ENCODE measurements at regions not wholly inside any gene's neighbourhood (a gene's known extent, or its start where the extent isn't known, plus 50 kb on each side); places are given as distances from the start of the nearest gene placed in this dataset.

DNA sequence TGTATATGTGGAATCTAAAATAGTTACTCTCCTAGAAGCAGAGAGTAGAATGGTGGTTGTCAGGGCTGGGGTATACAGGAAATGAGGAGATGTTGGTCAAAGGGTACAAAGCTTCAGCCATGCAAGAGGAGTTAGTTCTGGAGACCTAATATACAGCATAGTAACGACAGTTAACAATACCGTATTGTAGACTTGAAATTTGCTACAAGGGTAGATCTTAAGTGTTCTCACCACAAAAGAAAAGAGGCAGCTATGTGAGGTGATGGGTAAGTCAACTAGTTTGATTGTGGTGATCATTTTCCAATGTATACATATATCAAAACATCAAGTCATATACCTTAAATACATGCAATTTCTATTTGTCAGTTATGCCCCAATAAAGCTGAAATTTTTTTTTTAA lies 98.2 kb upstream of the CYP1B1 start:
- DNase-seq (ENCODE audit: low spot score) (no peak), ATAC-seq (no peak)

DNA sequence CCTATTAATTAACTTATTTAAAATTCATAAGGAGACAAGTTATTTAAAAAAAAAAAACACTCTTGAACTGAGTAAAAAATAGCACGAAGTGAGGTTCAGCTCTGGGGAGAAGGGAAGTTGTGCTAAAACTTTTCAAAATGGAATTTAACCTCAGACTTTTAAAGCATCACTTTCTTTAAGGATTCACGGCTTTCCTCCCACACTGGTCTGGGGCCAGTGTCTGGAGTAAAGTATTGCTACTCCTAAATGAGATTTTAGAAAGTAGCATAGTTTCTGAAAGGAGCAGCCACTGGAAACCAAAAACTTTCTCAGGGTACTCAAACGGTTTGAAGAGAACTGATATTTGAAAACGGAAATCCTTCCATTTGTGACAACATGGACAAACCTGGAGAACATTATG lies 97.7 kb upstream of the CYP1B1 start:
- ATAC-seq: no peak
- DNase-seq (ENCODE audit: low spot score): no peak

DNA sequence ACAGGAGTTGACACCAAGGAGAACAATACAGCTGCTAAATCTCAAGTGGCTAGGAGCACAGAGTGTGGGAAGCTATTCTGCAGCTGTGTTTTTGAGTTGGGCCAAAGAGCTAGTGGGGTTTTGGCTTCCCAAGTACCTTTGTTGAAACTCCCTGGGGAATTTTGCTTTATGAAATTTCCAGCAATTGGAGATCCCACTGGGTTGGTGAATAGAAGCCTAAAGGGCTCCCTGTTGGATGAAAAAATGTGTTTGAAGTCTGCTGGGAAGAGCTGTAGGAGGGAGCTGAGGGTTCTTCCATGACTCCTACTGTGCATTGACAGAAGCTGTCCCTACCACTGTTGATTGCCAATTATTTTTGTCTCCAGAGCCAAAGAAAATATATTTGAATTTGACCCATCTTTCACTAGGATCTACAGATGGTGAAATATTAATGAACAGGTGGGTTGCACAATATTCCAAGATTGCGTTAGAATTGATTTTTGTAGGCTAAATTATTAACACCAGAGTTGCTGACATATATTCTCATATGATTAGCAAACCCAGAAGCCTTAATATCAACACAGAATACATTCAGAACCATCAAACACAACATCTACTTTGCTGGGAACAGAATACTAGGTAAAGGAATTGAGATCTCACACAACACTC lies 95.4 kb upstream of the CYP1B1 start:
- DNase-seq (ENCODE audit: low spot score) (no peak), ATAC-seq (peak; percentile 78)

DNA sequence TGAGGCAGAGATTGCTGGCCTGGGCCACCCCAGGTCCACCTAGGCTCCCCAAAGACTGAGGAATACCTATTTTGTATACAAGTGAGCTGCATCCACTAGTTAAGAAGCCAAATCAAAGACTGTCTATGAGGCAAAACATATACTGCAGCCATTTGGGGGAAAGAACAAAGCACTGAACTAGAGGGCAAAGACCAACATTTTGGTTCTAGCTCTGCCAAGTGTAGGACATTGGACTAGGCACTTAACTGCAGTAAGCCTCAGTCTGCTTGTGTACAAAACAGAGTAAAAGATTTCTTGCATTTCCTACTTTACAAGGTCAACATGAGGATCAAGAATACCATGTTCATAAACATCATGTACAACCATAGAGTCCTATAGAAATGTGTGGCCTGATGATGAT lies 94.8 kb upstream of the CYP1B1 start:
- DNase-seq (ENCODE audit: low spot score) (no peak), ATAC-seq (peak; percentile 81)

DNA sequence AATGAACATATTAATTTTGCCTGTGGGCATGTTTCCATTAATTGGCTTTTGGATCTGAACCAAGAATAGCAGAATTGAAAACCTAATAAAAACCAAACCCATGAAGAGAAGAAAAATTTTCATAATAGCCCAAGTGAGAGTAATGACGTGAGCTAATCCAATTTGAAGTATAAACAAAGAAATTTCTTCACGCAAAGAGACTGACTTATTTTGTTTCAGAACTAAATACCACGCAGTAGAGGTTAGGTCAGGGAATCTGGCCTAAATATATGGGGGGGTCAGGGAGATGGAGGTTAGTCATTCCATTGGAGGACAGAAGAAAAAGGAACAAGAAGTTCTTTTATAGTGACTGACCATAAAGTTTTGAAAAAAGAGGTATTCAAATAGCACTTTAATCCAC lies 94.1 kb upstream of the CYP1B1 start:
- DNase-seq (ENCODE audit: low spot score) (no peak), ATAC-seq (no peak)

DNA sequence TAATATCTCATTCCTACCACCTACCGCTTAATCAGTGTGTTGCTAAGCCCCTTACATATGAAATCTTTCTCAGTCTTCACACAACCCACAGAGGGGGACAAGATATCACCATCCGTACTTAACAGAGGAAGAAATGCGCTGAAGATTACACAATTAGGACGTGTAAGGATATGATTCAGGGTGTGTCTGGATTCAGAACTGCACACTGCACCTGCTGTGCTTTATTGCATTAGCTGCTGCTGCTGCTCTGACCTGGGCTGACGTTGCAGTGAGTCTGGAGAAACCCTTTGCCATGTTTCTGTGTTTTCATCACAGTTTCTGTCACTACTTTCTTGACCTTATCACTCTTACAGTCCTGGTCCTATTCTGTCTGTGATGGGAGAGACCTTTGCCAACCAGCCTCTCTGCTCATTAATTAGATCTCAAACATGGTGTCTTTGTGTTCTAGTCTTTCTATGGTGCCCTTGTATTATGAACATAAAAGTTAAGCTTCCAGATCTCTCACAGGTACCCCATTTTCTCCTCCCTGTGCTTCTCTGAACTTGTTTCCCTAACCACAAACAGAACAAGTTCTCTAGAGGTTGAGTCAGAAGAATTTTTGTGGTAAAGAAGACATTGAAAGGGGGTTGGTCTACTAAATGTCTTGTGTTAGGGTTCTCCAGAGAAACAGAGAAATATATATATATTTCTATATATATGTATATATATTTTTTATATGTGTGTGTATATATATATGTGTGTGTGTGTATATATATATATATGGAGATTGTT lies 92.9 kb upstream of the CYP1B1 start:
- no peak for DNase-seq (ENCODE audit: low spot score)
- no peak for ATAC-seq

DNA sequence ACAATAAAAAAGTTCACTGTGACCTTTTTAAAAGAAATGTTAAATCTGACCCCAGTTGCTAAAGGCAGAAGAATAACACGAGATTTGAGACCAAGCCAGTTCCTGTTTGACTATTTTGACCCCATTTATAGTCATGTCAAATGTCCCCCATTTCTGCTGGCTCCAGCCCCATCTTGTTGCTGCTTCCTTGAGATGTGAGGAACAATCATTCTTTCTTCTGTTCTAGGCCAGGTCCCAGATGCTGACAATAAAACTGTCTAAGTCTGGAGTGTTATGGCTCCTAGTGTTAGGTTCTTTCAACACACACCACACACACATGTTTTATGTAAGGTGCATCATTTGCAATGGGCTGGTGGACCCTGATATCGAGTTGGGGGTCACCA lies 92.0 kb upstream of the CYP1B1 start:
- ATAC-seq: no peak

DNA sequence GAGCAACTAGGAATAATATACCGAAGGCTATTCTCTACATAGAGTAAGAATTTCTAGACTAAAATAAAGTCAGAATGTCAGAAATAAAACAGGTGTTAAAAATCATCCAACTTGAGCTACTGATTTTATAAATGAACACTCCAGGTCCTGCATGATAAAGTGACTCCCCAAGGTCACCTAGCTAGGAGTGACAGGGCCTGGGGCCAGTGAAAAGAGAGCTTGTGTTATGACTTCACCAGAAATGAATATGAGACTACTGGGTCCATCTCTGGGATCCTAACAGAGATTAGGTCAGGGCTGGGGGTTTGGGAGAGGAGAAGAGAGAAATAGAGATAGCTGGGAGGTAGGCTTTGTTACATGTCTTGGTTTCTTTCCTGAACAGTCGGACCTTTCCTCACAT lies 89.7 kb upstream of the CYP1B1 start:
- DNase-seq (ENCODE audit: low spot score): no peak
- no peak for ATAC-seq

More for the DNA sequence above, 92.0 kb upstream of the CYP1B1 start:
- no peak for DNase-seq (ENCODE audit: low spot score)

DNA sequence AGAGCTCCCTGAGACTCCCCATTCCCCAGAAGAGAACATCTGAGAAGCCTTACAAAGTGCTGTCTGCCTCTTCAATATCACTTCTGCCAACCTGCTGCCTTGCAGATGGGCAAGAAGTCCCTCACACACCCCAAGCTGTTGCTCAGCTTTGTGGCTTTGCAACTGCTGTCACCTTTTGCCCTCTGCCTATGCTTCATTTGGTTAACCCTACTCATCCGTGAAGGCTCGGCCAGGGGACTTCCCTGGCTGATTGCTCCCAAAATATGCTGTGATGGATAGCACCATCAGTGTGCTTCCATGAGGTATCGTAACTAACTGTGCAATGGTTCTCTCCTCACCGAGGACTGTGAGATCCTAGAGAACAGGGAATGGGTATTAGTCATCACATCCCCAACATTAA lies 88.9 kb upstream of the CYP1B1 start:
- ATAC-seq: no peak
- DNase-seq (ENCODE audit: low spot score): no peak

DNA sequence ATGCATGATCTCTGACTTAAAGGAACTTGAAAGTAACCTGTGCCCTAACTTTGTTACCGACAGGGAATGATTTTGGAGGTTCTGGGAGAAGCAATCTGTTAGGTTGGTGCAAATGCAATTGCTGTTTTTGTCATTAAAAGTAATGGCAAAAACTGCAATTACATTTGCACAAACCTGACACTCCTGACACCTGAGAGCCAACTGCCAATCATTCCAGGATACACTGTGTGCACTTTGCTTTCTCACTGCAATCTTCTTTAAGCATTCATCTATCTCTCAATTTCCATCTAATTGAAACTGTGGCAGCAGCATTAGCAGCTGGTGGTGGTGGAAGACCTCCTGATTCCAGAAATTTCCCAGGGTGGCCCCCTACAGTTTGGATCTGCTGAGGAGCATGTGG lies 87.6 kb upstream of the CYP1B1 start:
- DNase-seq (ENCODE audit: low spot score) (no peak), ATAC-seq (no peak)

DNA sequence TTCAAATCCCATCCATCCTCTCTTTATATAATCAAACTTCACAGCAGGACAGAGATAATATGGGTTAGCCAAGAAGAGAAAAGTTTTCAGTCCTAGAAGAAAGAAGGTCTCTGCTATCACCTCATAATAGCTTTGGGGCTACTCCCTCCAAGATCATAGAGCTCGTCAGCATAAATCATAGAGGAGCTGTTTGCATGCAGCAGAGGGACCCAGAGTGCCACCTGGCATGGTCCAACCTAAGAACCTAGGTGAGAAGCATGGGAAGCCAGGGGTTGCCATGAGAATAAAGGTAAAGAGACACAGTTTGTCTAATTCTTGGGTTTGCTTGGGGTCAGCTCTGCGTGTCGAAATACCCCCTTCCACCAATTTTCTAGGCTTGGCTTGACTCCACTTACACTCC lies 87.1 kb upstream of the CYP1B1 start:
- peak; percentile 59 for DNase-seq (ENCODE audit: low spot score)
- ATAC-seq: peak; percentile 93

DNA sequence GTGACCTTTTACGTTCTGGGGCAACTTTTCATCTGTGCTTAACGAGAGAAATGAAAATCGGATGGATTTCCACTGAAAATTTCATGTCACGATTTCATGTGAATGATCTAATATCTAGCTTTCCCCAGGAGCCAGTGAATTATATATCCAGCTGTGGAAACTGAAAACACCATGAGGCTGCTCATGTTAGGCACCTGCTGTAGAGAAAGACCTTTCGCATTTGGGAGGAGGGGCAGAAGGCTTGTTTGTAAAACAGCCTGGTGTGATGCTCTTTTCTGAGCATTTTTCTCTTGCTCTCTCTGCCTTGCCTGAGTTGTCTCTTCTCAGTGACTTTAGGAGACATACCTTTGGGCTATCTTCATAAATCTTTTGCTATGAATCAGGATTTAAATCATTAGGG lies 84.6 kb upstream of the CYP1B1 start:
- no peak for ATAC-seq
- no peak for DNase-seq (ENCODE audit: low spot score)

DNA sequence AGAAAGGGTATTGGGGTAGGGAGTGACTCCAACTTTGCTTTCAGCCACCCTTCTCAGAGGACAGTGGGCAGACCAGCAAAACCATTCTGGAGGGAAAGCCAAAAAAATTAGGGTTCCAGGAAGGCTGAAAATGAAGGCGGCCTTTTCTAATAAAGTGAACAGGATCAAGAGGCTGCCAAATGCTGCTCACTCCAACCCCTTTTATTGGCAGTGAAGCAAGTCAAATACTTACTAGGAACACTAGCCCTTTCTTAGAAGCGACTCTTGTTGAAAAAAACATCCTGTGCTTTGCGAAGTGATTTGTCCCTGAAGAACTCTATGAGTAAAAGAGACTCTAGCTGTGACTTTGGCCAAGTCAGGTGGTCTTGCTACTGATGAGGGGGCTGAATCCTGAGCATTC lies 83.6 kb upstream of the CYP1B1 start:
- DNase-seq (ENCODE audit: low spot score): no peak
- ATAC-seq: peak; percentile 62

DNA sequence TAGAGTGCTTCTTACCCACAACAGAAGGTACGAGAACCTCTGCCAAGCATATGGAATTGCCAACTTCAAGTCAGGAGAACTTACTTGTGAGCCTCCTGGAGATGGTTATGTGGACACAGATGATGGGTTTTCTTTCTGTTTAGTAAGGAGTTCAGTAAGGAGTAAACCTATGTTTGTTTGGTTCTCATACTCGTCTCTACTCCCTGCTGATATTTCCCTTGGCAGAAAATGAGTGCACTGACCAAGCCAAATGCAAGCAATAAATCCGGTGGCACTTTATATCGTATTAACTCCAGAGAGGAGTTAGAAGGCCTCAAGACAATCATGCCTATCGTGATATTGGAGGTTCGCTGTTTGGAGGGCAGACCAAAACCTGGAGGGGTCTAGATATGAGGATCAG lies 83.2 kb upstream of the CYP1B1 start:
- ATAC-seq: peak; percentile 25
- no peak for DNase-seq (ENCODE audit: low spot score)

DNA sequence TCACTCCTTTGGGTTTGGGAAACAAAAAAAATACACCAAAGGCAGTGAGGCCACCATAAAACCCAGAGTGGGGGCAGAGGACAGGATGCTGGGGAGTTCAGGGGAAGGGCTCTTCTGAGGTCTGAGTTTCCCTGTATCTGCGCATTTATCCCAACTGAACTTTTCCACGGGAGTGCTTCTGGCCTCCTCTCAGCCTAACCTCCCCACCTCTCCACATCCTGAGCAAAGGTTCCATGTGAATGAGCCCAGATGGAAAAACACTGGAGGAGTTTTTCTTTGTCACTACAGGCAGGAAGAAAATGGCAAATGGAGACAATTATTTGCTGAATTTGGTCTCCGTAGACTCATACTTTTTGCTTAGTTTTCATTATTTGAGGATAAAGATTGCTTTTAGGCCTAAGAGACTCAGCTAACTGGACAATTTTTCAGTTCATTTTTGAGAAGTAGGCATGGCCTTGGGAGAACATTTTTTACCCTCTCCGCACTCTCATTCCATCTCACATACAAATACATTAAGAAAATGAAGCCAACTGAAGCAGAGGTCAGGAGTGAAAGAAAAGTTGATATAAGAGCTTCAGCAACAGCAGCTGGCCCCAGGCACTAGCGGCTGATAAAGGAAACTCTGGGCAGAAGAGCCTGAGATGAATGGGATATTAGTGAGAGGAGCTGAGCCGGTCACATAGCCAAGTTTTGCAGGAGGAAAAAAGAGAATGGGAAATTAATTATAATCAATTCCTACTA lies 82.6 kb upstream of the CYP1B1 start:
- DNase-seq (ENCODE audit: low spot score) (no peak), ATAC-seq (no peak)

DNA sequence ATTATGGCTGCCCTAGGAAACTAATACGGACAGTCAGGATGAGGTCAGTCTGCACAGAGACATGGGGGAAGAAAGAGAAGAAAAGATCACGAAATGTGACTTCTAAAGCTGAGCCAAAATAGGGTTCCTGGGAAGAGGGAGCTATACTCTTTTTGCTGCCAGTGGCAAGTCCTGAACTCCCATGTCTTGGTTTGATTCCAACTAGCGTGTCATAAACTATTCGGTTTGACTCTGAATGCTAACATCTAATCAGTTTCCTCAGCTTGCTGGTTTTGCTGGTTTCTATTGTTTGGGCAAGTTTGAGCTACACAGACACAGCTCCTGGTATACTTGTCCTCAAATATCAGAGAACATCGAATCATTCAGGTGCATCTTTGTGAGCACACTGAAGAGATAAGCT lies 80.5 kb upstream of the CYP1B1 start:
- DNase-seq (ENCODE audit: low spot score) (no peak), ATAC-seq (no peak)

DNA sequence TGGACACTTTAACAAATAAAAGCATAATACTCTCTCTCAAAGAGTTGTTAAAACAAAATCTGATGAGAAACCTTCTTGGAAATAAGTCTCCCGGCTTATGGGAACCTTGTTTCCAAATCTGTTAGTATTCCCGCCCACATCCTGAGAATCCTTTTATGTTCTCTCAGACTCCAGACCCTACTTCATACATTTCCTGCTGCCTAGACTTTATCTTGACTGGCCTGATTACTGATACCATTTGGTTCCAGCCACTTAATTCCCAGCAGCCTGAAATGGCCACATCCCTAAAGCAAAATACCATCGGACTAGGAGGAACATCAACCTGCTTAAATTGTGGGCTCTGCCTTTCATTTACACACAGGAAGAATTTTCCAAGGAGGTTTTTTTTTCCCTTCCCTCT lies 79.1 kb upstream of the CYP1B1 start:
- no peak for ATAC-seq
- DNase-seq (ENCODE audit: low spot score): no peak

DNA sequence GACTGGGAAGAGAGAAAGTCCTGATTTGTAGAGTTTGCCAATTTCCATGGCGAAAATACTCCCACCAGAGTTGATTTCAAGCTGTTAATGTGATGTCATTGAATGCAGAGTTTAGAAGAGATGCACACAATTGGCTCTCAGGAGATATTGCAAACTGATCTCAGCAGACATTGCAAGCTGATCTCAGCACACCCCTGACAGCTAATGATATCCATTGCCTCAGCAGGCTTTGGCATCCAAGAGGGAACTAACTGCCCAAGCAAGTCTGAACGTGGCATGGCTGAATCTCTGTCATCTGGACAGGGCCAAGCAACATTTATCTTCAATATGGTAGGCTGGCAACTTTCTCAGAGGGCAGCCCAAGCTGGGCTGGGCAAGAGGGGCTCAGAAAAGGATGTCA lies 78.4 kb upstream of the CYP1B1 start:
- no peak for DNase-seq (ENCODE audit: low spot score)
- no peak for ATAC-seq

DNA sequence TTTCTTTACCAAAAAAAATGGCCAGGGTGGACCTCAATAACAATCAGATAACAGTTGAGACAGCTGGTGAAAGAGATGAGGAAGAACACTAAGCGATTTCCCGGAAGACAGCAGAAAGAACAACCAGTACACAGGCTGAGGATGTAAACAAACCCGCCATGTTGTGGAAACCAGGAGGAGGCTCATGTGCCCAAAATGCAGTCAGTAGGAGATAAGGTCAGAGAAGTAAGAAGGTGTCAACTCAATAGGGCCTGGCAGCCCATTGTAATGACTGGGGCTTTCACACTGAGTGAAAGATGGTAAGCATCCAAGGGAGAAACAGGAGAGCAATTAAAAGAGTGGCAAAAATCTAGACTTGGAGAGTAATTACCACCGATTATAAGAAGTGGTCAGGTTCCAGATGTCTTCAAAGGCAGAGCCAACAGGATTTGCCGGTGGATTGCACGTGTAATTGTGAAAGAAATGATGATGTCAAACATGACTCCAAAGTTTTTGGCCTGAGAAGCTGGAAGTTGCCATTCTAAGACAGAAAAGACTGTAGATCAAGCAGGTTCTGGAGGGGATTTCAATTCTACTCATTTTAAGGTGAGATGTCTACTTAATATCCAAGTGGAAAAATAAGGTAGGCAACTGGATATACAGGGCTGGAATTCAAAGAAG lies 77.7 kb upstream of the CYP1B1 start:
- no peak for DNase-seq (ENCODE audit: low spot score)
- no peak for ATAC-seq

DNA sequence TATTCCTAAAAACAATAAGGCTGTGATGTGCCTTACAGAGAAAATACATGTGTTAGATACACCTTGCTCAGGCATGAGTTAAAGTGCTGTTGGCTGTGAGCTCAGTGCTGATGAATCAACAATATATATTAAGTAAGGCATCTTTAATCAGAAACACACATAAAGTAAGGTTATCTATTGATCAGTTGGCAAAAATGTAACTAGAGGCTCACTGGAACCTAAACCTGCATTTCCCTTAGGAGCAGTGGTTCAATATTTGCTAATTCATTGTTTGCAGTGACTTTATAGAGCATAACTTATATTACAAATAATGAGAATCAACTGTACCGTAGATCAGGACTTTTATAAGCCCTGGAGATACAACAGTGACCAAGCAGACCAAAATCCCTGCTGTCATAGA lies 77.0 kb upstream of the CYP1B1 start:
- no peak for ATAC-seq
- no peak for DNase-seq (ENCODE audit: low spot score)

DNA sequence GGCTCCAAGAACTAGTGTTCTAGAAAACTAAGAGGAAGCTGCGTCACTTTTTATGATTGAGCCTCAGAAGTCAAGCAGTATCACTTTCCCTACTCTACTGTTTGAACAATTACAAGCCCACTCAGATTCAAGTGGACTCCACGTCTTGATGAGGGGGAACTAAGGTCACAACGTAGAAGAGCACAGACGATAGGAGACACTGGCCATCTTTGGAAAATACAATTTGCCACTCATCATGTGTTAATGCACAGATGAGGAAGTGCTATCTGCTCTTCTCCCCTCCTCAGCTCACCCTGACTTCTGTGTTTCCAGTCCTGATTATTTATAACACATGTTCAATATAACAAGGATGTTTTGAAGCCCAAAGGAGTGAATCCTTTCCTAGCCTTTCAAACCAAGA lies 76.1 kb upstream of the CYP1B1 start:
- ATAC-seq (no peak), DNase-seq (ENCODE audit: low spot score) (no peak)

DNA sequence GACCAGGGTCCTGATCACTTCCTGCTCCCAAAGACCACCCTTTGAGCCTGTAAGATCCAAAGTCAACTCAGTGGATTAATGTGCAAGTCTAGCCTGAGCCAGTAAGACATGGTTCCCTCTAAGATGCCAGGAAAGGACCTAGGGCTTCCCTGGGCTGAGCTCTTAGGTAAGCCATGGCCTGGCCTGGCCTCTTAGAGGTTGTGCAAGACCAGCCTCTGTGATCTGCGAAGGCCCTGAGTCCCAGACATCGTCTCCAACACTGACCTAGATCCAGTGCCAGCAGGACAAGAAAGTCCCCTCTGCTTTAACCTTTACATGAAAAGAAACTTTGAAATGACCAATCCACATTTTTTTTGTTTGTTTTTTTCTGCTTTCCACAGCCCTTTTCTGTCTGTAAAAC lies 73.6 kb upstream of the CYP1B1 start:
- DNase-seq (ENCODE audit: low spot score) (no peak), ATAC-seq (peak; percentile 50)
